Testis (tissue), 2 donors: ENCODE measurements at regions not wholly inside any gene's neighbourhood (a gene's known extent, or its start where the extent isn't known, plus 50 kb on each side); places are given as distances from the start of the nearest gene placed in this dataset.

ENCODE experiments used
- CTCF ChIP-seq, 3 experiments: fragments of 450-650 bp in 2 of 3; fragments of 200-600 bp in 1 of 3; sonication (generic) in 1 of 3; IDR thresholded peaks; one replicate each; pipeline ENCODE4 v1.5.1; 2016 to 2019; ENCODE audit warnings: antibody characterized with exemption in 3 of 3, mild to moderate bottlenecking in 2 of 3, moderate library complexity in 1 of 3
- POLR2A ChIP-seq: fragments of 450-650 bp; IDR thresholded peaks from one replicate; pipeline ENCODE4 v1.6.1; 2017; ENCODE audit warnings: antibody characterized with exemption, mild to moderate bottlenecking, moderate library complexity

GRCh38 chr17:52762794-52763167 is 604.3 kb upstream of the CA10 start:
- TF ChIP-seq CTCF (IDR thresholded peaks at IDR 0.05) (no peak), POLR2A (no peak)
